ENCODE measurements at regions not wholly inside any gene's neighbourhood (a gene's known extent, or its start where the extent isn't known, plus 50 kb on each side); places are given as distances from the start of the nearest gene placed in this dataset.

- DNase-seq (ENCODE audit: low spot score), result no peak
- in situ Hi-C loops (cut with MboI; ENCODE audit: low sequenced_read_pairs, unreplicated experiment), result no loop called here
- no peak for TF ChIP-seq CTCF (IDR thresholded peaks at IDR 0.05; ENCODE audit: borderline replicate concordance, control extremely low read depth, extremely low read depth, insufficient read depth, missing control alignments)
Measured at GRCh38 chr7:156167987-156168386, 355.7 kb upstream of the SHH start.

GRCh38 chr7:156167417-156167807 is 355.1 kb upstream of the SHH start:
- in situ Hi-C loops (cut with MboI; ENCODE audit: low sequenced_read_pairs, unreplicated experiment), result no loop called here
- no peak for TF ChIP-seq CTCF (IDR thresholded peaks at IDR 0.05; ENCODE audit: borderline replicate concordance, control extremely low read depth, extremely low read depth, insufficient read depth, missing control alignments)
- DNase-seq (ENCODE audit: low spot score), result no peak

GRCh38 chr7:156166692-156167416 is 354.6 kb upstream of the SHH start:
- TF ChIP-seq CTCF (IDR thresholded peaks at IDR 0.05; ENCODE audit: borderline replicate concordance, control extremely low read depth, extremely low read depth, insufficient read depth, missing control alignments), result no peak
- no peak for DNase-seq (ENCODE audit: low spot score)
- in situ Hi-C loops (cut with MboI; ENCODE audit: low sequenced_read_pairs, unreplicated experiment), result no loop called here

- no peak for TF ChIP-seq CTCF (IDR thresholded peaks at IDR 0.05; ENCODE audit: borderline replicate concordance, control extremely low read depth, extremely low read depth, insufficient read depth, missing control alignments)
- no peak for DNase-seq (ENCODE audit: low spot score)
- in situ Hi-C loops (cut with MboI; ENCODE audit: low sequenced_read_pairs, unreplicated experiment), result no loop called here
Measured at GRCh38 chr7:156163747-156164146, 351.5 kb upstream of the SHH start.

- no peak for TF ChIP-seq CTCF (IDR thresholded peaks at IDR 0.05; ENCODE audit: borderline replicate concordance, control extremely low read depth, extremely low read depth, insufficient read depth, missing control alignments)
- in situ Hi-C loops (cut with MboI; ENCODE audit: low sequenced_read_pairs, unreplicated experiment), result no loop called here
- DNase-seq (ENCODE audit: low spot score), result no peak
Measured at GRCh38 chr7:156162451-156162850, 350.2 kb upstream of the SHH start.

- no peak for DNase-seq (ENCODE audit: low spot score)
- TF ChIP-seq CTCF (IDR thresholded peaks at IDR 0.05; ENCODE audit: borderline replicate concordance, control extremely low read depth, extremely low read depth, insufficient read depth, missing control alignments), result no peak
- in situ Hi-C loops (cut with MboI; ENCODE audit: low sequenced_read_pairs, unreplicated experiment), result no loop called here
Measured at GRCh38 chr7:156160811-156161210, 348.5 kb upstream of the SHH start.
